Heart left ventricle (tissue), 16 donors: ENCODE measurements at regions not wholly inside any gene's neighbourhood (a gene's known extent, or its start where the extent isn't known, plus 50 kb on each side); places are given as distances from the start of the nearest gene placed in this dataset.

Experiments used
- ATAC-seq, 4 donors: fragments of 200-7000 bp; cut with Tn5 transposase; one replicate each; pipeline ENCODE4 v1.9.1; 2020 to 2022; ENCODE audit warnings: moderate library complexity in 4 of 4, mild to moderate bottlenecking in 3 of 4, moderate number of reproducible peaks in 1 of 4
- DNase-seq, 5 donors: peaks; one replicate each; pipeline ENCODE4 v3.0.0-alpha.2; 2020
- H3K27ac ChIP-seq, 12 donors: fragments of 200-600 bp; sonication (generic) in 4 of 12; one replicate each; pipeline versions ENCODE4 v1.5.0 to v1.8.0; 2016 to 2022; ENCODE audit warnings: mild to moderate bottlenecking in 2 of 12
- H3K27me3 ChIP-seq, 9 donors: fragments of 200-600 bp; sonication (generic) in 2 of 9; one replicate each; pipeline versions ENCODE4 v1.5.1 to v1.8.0; 2016 to 2022; ENCODE audit warnings: mild to moderate bottlenecking in 3 of 9
- H3K36me3 ChIP-seq, 9 donors: fragments of 200-600 bp; sonication (generic) in 2 of 9; one replicate each; pipeline versions ENCODE4 v1.5.0 to v1.8.0; 2018 to 2022; ENCODE audit warnings: mild to moderate bottlenecking in 2 of 9
- H3K4me1 ChIP-seq, 12 donors: fragments of 200-600 bp; sonication (generic) in 4 of 12; one replicate each; pipeline versions ENCODE4 v1.5.0 to v1.8.0; 2016 to 2022; ENCODE audit warnings: mild to moderate bottlenecking in 3 of 12
- H3K4me3 ChIP-seq, 12 donors: fragments of 200-600 bp; sonication (generic) in 4 of 12; one replicate each; pipeline versions ENCODE4 v1.5.0 to v1.8.0; 2017 to 2022; ENCODE audit warnings: mild to moderate bottlenecking in 9 of 12, moderate library complexity in 4 of 12
- H3K9me3 ChIP-seq, 12 donors: fragments of 200-600 bp; sonication (generic) in 4 of 12; one replicate each; pipeline versions ENCODE4 v1.5.0 to v1.8.0; 2016 to 2022; ENCODE audit warnings: mild to moderate bottlenecking in 1 of 12
- POLR2A ChIP-seq, 2 donors: fragments of 450-650 bp; IDR thresholded peaks; one replicate each; pipeline ENCODE4 v1.6.1; 2017; ENCODE audit warnings: antibody characterized with exemption in 2 of 2, mild to moderate bottlenecking in 2 of 2, moderate library complexity in 2 of 2
- WGBS, 4 donors: extraction: QIAGEN DNeasy Blood & Tissue Kit in 2 of 4; methylation state at CpG; one replicate each; pipeline versions ENCODE4 v1.1.5 to v1.1.7; 2013 to 2018; 5-methylcytosine and 5-hydroxymethylcytosine counted together
- intact Hi-C, 10 donors: fragments of 100-400 bp; cut with DNase I; formaldehyde crosslinking; loops; one replicate each; pipeline versions ENCODE4 v1.11.1 to v1.14.2; 2022
- TF ChIP-seq, protein P1 (sequence below), 12 donors: fragments of 200-600 bp; sonication (generic) in 4 of 12; IDR thresholded peaks; one replicate each; pipeline versions ENCODE4 v1.5.0 to v1.8.0; 2018 to 2022; ENCODE audit warnings: antibody characterized with exemption in 12 of 12, mild to moderate bottlenecking in 5 of 12
- donor health status: ischemic (EF 13 %, LVEDD 7.1; RV severe dilation, severe dysfunction).
- donor health status: healthy with polysubstance abuse.
- donor health status: DM: no; HTN: yes; CAD: no.
- donor health status: DM: no; HTN: no; CAD: no.
- donor health status: ischemic (EF 25% LVEDD 6.9; RV normal size, moderate dysfunction).
- donor health status: ischemic (EF 25% LVEDD 5.7; RV mildly dilated, moderate dysfunction).
- donor health status: healthy.
- donor health status: DM: yes; HTN: yes; CAD: no.
- donor health status: ischemic (EF 35%, LVEDD 5.7; RV mildly dilated, moderate dysfunction).
- donor health status: nonischemic (EF 11% LVEDD 7.7; RV severe dilation, severe dysfunction).
- donor health status: DM: yes; HTN: yes; CAD: no.
- donor health status: PGD.
- donor health status: ischemic (EF 29% LVEDD 5.4; RV normal size, mild dysfunction).
- donor health status: nonischemic (EF 23%, LVEDD 6.1; RV moderate dilation, normal function).

DNA sequence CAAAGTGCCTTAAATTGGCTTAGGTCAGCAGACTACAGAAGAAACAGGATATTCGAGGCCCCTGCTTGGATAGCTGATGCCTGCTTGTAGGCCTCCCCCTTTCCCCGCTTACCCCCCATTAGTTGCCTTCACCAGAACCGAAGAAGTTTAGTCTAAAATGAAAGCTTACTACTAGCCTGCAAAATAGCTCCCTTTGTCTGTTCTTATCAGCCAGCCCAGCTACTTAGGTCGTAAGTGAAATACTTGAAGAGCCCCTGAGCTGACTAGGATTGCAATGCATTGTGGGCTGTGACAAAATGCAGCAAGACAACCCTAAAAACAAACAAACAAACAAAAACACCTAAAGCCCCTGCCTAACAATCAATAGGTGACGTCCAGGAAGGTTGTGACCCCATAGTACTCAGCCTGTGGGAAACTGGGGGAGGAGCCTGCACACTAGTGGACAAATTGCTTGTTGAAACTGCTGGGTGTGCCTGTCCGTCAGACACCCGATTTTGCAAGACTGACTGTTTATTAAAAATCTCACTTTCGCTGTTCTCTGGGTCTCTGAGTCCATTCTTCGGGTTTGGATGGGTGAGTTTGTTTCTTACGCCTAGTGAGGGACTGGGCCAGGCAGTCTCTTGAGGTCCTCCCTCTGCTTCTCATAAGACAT, 105.0 kb upstream of the DUSP22 start:
- TF ChIP-seq, protein P1, sequence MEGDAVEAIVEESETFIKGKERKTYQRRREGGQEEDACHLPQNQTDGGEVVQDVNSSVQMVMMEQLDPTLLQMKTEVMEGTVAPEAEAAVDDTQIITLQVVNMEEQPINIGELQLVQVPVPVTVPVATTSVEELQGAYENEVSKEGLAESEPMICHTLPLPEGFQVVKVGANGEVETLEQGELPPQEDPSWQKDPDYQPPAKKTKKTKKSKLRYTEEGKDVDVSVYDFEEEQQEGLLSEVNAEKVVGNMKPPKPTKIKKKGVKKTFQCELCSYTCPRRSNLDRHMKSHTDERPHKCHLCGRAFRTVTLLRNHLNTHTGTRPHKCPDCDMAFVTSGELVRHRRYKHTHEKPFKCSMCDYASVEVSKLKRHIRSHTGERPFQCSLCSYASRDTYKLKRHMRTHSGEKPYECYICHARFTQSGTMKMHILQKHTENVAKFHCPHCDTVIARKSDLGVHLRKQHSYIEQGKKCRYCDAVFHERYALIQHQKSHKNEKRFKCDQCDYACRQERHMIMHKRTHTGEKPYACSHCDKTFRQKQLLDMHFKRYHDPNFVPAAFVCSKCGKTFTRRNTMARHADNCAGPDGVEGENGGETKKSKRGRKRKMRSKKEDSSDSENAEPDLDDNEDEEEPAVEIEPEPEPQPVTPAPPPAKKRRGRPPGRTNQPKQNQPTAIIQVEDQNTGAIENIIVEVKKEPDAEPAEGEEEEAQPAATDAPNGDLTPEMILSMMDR (IDR thresholded peaks at IDR 0.05), result no peak
- TF ChIP-seq POLR2A (IDR thresholded peaks at IDR 0.05), result no peak
- DNase-seq (no peak), ATAC-seq (no peak)
- Histone ChIP-seq H3K27ac (no peak overlapping the region), H3K4me1 (peaks cover 0 to 11% (median 0%) of the 10 kb centered on the region in 12 donors), H3K27me3 (no peaks in the 10 kb centered on the region), H3K36me3 (no peaks in the 10 kb centered on the region), H3K9me3 (no peaks in the 10 kb centered on the region), H3K4me3 (no peak overlapping the region)
- WGBS, 4 donors, result 62 to 78% (median 72%) methylated on average over 10 of the region's 10 CpGs
- intact Hi-C loops, result loop anchor here in 6 of 10 donors (5.0 kb wide), 5 partner anchors 185 to 1250 kb away; no protein-coding TSS in a partner anchor

DNA sequence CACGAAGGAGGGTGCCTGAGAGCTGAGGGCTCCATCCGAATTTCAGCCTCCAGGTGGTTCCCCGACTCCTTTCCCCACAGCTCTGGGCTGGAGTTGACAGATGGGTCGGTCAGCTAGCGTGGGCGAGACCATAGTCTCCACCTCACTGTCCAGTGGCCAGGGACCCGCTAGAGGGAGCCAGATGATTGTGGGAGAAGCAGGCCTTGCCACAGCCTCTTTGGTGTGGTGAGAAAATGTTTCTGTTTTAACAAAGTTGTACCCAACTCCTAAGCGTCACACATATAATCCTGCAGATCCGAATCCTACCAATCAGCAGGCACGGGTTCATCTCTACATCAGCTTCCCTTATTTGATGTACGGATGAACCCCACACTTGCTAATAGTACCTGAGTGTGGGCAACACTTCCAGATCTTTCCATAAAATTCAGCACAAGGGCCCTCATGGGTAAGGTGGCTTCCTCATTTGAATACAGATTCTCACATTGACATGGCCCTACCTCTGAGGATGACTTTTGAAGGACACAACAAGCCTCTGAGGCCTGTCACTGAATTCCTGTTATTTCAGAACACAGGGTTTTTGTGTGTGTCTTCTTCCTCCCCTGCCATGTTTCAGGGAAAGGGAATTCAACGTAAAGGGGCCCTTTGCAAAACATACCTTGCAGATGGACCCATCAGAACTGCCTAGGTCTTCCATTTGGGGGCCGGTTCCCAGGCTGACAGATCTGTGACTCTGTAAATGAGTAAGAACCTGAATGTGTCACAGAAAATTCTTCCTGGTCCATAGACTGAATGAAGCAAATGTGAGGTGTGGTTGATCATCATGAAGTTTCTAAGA, 103.2 kb upstream of the DUSP22 start:
- WGBS, 4 donors, result 25 to 28% (median 27%) methylated on average over 13 of the region's 13 CpGs

DNA sequence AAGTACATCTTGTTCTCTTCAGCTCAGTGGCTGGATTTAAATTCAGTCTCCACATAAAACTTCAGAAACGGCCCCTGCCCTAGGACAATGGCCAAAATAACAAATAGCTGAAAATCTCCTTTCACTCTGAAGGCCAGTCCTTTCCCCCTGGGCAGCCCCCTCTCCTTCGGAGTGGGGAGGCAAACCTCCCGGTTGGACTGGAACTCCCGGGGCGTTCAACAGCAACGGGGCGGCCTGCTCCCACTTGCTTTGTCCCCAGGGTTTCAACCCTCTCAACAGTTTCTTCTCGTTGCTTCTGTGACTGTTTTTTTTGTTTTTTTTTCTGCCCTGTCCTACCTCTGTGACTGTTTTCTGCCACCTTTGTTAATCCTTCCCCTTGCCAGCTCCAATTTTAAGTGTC, 102.6 kb upstream of the DUSP22 start:
- H3K4me1 ChIP-seq, result peaks cover 0 to 18% (median 0%) of the 10 kb centered on the region in 12 donors
- intact Hi-C loops, result loop anchor here in 8 of 10 donors (2.0 to 5.0 kb wide), 7 partner anchors 103 to 1248 kb away; partner anchors contain the start of gene DUSP22 (in 1 of the 8)
- DNase-seq (no peak), ATAC-seq (no peak)
- H3K36me3 ChIP-seq, result no peaks in the 10 kb centered on the region
- no peaks in the 10 kb centered on the region for H3K9me3 ChIP-seq
- H3K27ac ChIP-seq, result no peak overlapping the region
- no peak overlapping the region for H3K4me3 ChIP-seq
- TF ChIP-seq, protein P1 (IDR thresholded peaks at IDR 0.05), result no peak
- no peak for TF ChIP-seq POLR2A (IDR thresholded peaks at IDR 0.05)
- H3K27me3 ChIP-seq, result no peaks in the 10 kb centered on the region
- WGBS, 4 donors, result 83 to 90% (median 87%) methylated on average over 8 of the region's 8 CpGs

More for the DNA sequence above, 103.2 kb upstream of the DUSP22 start:
- no peak for TF ChIP-seq POLR2A (IDR thresholded peaks at IDR 0.05)
- TF ChIP-seq, protein P1 (IDR thresholded peaks at IDR 0.05), result peak; percentile 76 to 94 (median 88)
- no peaks in the 10 kb centered on the region for H3K27me3 ChIP-seq
- DNase-seq (peak; percentile 77 to 91 (median 85)), ATAC-seq (peak; percentile 88 to 95 (median 92))
- no peak overlapping the region for H3K4me3 ChIP-seq
- intact Hi-C loops, result loop anchor here in 8 of 10 donors (2.0 to 5.0 kb wide), 6 partner anchors 183 to 1248 kb away; no protein-coding TSS in a partner anchor
- peaks cover 0 to 17% (median 0%) of the 10 kb centered on the region in 12 donors for H3K4me1 ChIP-seq
- no peaks in the 10 kb centered on the region for H3K36me3 ChIP-seq
- no peaks in the 10 kb centered on the region for H3K9me3 ChIP-seq
- H3K27ac ChIP-seq, result no peak overlapping the region
